GM23338 (cell line): ENCODE measurements at regions not wholly inside any gene's neighbourhood (a gene's known extent, or its start where the extent isn't known, plus 50 kb on each side); places are given as distances from the start of the nearest gene placed in this dataset.

Source experiments
- ATAC-seq: fragments of 200-7000 bp; cut with Tn5 transposase; 3 replicates; pipeline ENCODE4 v1.9.1; 2020
- DNase-seq: peaks from one replicate; pipeline ENCODE4 v3.0.0-alpha.2; 2015; ENCODE audit warnings: low spot score
- H2AFZ ChIP-seq: fragments of 200-600 bp; sonication (generic); 2 replicates; pipeline ENCODE4 v1.8.0; 2016; ENCODE audit warnings: antibody characterized with exemption, mild to moderate bottlenecking, moderate library complexity
- H3F3A ChIP-seq: fragments of 200-600 bp; sonication (generic); replicated peaks from 2 replicates; pipeline ENCODE4 v1.8.0; 2017; ENCODE audit warnings: antibody characterized with exemption, mixed run types, low read depth
- H3K27ac ChIP-seq: fragments of 200-600 bp; sonication (generic); 2 replicates; pipeline ENCODE4 v1.6.1; 2016; ENCODE audit warnings: low read depth
- H3K27me3 ChIP-seq: fragments of 200-600 bp; sonication (generic); 2 replicates; pipeline ENCODE4 v1.8.0; 2016; ENCODE audit warnings: mild to moderate bottlenecking, mixed run types, moderate library complexity; ENCODE audit not compliant: insufficient read depth
- H3K36me3 ChIP-seq: fragments of 200-600 bp; sonication (generic); 2 replicates; pipeline ENCODE4 v1.8.0; 2016; ENCODE audit warnings: mild to moderate bottlenecking; ENCODE audit not compliant: insufficient read depth
- H3K4me1 ChIP-seq: fragments of 200-600 bp; sonication (generic); 2 replicates; pipeline ENCODE4 v1.8.0; 2016; ENCODE audit warnings: mild to moderate bottlenecking, moderate library complexity; ENCODE audit not compliant: insufficient read depth
- H3K4me2 ChIP-seq: fragments of 200-600 bp; sonication (generic); 2 replicates; pipeline ENCODE4 v1.7.1; 2017; ENCODE audit warnings: mixed run types
- H3K4me3 ChIP-seq: fragments of 200-600 bp; sonication (generic); 2 replicates; pipeline ENCODE4 v1.6.1; 2016; ENCODE audit warnings: mixed run types
- H3K79me2 ChIP-seq: fragments of 200-600 bp; sonication (generic); replicated peaks from 2 replicates; pipeline ENCODE4 v1.8.0; 2017; ENCODE audit warnings: mild to moderate bottlenecking; ENCODE audit not compliant: insufficient read depth
- H3K9me2 ChIP-seq: fragments of 200-600 bp; sonication (generic); 2 replicates; pipeline ENCODE4 v1.8.0; 2017; ENCODE audit not compliant: insufficient read depth
- H4K20me1 ChIP-seq: fragments of 200-600 bp; sonication (generic); replicated peaks from 2 replicates; pipeline ENCODE4 v1.8.0; 2017; ENCODE audit warnings: mild to moderate bottlenecking; ENCODE audit not compliant: insufficient read depth
- H3K27ac Mint-ChIP-seq: 2 replicates; pipeline ENCODE4 v1.8.0; 2020; ENCODE audit warnings: inconsistent platforms, mild to moderate bottlenecking, moderate library complexity, mixed read lengths
- H3K27me3 Mint-ChIP-seq: 3 replicates; pipeline ENCODE4 v1.8.0; 2022; ENCODE audit warnings: low read depth, mild to moderate bottlenecking, moderate library complexity, mixed read lengths, inconsistent platforms; ENCODE audit not compliant: insufficient read depth, poor library complexity
- H3K36me3 Mint-ChIP-seq: 3 replicates; pipeline ENCODE4 v1.8.0; 2021; ENCODE audit warnings: low read depth, mild to moderate bottlenecking, inconsistent platforms, moderate library complexity, mixed read lengths
- H3K4me1 Mint-ChIP-seq: 3 replicates; pipeline ENCODE4 v1.8.0; 2020; ENCODE audit warnings: mild to moderate bottlenecking, inconsistent platforms, mixed read lengths
- H3K4me3 Mint-ChIP-seq: 3 replicates; pipeline ENCODE4 v1.8.0; 2021; ENCODE audit warnings: moderate library complexity, mild to moderate bottlenecking, inconsistent platforms, mixed read lengths
- H3K9me3 Mint-ChIP-seq: 3 replicates; pipeline ENCODE4 v1.8.0; 2020; ENCODE audit warnings: moderate library complexity, mild to moderate bottlenecking, inconsistent platforms, mixed read lengths
- CREB1 ChIP-seq: fragments of 250-450 bp; sonication (Bioruptor Pico); IDR thresholded peaks from 2 replicates; pipeline ENCODE4 v1.5.0; 2020; ENCODE audit warnings: low read depth, mild to moderate bottlenecking, moderate library complexity
- EZH2 ChIP-seq: fragments of 200-600 bp; sonication (generic); IDR thresholded peaks from one replicate; pipeline ENCODE4 v1.8.0; 2017; ENCODE audit warnings: antibody characterized with exemption, mild to moderate bottlenecking, low read depth; ENCODE audit not compliant: unreplicated experiment
- EZH2phosphoT487 ChIP-seq: fragments of 200-600 bp; sonication (generic); IDR thresholded peaks from one replicate; pipeline ENCODE4 v1.8.1; 2018; ENCODE audit warnings: antibody characterized with exemption; ENCODE audit not compliant: unreplicated experiment
- JUNB ChIP-seq: IDR thresholded peaks from one replicate; pipeline ENCODE4 v1.6.1; 2016; ENCODE audit warnings: antibody characterized with exemption; ENCODE audit not compliant: unreplicated experiment
- POLR2AphosphoS5 ChIP-seq: IDR thresholded peaks from 2 replicates; pipeline ENCODE4 v1.6.1; 2016; ENCODE audit warnings: antibody characterized with exemption, low read depth
- TF ChIP-seq, protein P1 (sequence below), 2 experiments: fragments of 200-600 bp in 1 of 2; sonication (generic) in 1 of 2; conservative IDR thresholded peaks; 2 replicates each; pipeline versions ENCODE4 v1.5.1 to v1.6.1; 2016 to 2017; ENCODE audit warnings: antibody characterized with exemption in 2 of 2, low read depth in 2 of 2, mild to moderate bottlenecking in 2 of 2, moderate library complexity in 1 of 2
- TF ChIP-seq, protein P2 (sequence below): IDR thresholded peaks from 2 replicates; pipeline ENCODE4 v1.6.1; 2016; ENCODE audit warnings: antibody characterized with exemption
- TF ChIP-seq, protein P3 (sequence below): fragments of 250-450 bp; sonication (Bioruptor Pico); IDR thresholded peaks from 2 replicates; pipeline ENCODE4 v1.5.0; 2020; ENCODE audit warnings: mild to moderate bottlenecking, moderate library complexity
- TF ChIP-seq, protein P4 (sequence below): IDR thresholded peaks from one replicate; pipeline ENCODE4 v1.6.1; 2018; ENCODE audit warnings: antibody characterized with exemption; ENCODE audit not compliant: unreplicated experiment

DNA sequence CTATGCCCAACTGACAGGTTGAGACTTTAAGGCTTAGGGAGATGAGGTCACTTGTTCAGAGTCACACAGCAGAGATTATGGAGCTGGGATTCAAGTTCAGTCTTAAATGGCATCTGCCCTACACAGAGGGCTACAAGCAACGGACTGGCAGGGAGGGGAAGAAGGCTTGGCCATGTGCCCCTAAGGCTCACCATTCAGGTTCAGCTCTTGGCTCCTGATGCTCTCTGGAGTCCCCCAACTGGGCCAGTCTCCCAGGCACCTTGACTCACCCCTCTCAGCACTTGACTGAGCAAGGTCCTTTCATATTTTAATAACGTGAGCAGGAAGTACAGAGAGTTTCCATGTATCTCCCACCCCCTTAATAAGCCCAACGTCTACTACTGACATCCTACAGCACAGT is 71.4 kb upstream of the MAFB start (continued):
- TF ChIP-seq, protein P1, sequence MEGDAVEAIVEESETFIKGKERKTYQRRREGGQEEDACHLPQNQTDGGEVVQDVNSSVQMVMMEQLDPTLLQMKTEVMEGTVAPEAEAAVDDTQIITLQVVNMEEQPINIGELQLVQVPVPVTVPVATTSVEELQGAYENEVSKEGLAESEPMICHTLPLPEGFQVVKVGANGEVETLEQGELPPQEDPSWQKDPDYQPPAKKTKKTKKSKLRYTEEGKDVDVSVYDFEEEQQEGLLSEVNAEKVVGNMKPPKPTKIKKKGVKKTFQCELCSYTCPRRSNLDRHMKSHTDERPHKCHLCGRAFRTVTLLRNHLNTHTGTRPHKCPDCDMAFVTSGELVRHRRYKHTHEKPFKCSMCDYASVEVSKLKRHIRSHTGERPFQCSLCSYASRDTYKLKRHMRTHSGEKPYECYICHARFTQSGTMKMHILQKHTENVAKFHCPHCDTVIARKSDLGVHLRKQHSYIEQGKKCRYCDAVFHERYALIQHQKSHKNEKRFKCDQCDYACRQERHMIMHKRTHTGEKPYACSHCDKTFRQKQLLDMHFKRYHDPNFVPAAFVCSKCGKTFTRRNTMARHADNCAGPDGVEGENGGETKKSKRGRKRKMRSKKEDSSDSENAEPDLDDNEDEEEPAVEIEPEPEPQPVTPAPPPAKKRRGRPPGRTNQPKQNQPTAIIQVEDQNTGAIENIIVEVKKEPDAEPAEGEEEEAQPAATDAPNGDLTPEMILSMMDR (conservative IDR thresholded peaks at IDR 0.05; ENCODE audit: low read depth in 2 of 2): no peak
- no peak for TF ChIP-seq EZH2

DNA sequence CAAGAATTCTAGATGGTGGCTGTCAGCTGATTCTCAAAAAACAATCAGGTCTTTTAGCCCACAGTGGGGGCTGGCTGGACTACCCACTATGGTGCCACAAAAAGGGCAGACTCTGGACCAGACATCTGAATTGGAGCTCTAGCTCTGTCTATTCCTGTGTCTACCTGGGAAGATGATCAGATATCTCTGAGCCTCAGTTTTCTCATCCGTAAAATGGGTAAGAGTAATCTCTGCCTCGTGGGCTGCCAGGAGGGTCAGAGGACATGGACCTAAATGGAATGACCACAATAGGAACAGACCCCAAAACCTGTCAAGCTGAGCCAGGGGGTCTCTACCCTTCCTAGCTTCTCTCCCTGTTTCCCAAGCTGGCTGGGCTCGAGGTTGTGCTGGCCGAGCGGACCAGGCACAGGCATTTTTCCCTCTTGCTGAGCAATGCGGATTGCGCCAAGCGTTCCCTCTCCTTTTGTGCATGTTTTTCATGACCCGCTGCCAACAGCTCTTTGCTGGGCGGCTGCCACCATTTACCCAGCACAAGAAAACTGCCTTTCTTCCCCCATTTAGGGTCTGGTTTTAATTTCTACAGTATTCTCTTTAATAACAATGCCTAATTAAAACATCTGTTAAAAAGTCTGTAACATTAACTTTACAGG is 74.7 kb upstream of the MAFB start:
- Histone ChIP-seq H3K36me3 (no peaks in the 10 kb centered on the region), H3K9me2 (no peaks in the 10 kb centered on the region), H3K4me2 (peak overlapping the region; percentile 38), H4K20me1 (no peaks in the 10 kb centered on the region), H3K27ac (no peak overlapping the region), H3K27me3 (no peaks in the 10 kb centered on the region), H3F3A (no peaks in the 10 kb centered on the region), H3K79me2 (no peaks in the 10 kb centered on the region), H2AFZ (no peak overlapping the region), H3K4me1 (peaks cover 26% of the 10 kb centered on the region), H3K4me3 (no peak overlapping the region)
- DNase-seq (no peak), ATAC-seq (no peak)
- H3K4me3 Mint-ChIP-seq: no peak overlapping the region
- peaks cover 6% of the 10 kb centered on the region for H3K27me3 Mint-ChIP-seq
- H3K36me3 Mint-ChIP-seq: no peaks in the 10 kb centered on the region
- no peak overlapping the region for H3K27ac Mint-ChIP-seq
- no peaks in the 10 kb centered on the region for H3K9me3 Mint-ChIP-seq
- H3K4me1 Mint-ChIP-seq: peaks cover 21% of the 10 kb centered on the region
- TF ChIP-seq, protein P2, sequence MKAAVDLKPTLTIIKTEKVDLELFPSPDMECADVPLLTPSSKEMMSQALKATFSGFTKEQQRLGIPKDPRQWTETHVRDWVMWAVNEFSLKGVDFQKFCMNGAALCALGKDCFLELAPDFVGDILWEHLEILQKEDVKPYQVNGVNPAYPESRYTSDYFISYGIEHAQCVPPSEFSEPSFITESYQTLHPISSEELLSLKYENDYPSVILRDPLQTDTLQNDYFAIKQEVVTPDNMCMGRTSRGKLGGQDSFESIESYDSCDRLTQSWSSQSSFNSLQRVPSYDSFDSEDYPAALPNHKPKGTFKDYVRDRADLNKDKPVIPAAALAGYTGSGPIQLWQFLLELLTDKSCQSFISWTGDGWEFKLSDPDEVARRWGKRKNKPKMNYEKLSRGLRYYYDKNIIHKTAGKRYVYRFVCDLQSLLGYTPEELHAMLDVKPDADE: no peak
- TF ChIP-seq, protein P3, sequence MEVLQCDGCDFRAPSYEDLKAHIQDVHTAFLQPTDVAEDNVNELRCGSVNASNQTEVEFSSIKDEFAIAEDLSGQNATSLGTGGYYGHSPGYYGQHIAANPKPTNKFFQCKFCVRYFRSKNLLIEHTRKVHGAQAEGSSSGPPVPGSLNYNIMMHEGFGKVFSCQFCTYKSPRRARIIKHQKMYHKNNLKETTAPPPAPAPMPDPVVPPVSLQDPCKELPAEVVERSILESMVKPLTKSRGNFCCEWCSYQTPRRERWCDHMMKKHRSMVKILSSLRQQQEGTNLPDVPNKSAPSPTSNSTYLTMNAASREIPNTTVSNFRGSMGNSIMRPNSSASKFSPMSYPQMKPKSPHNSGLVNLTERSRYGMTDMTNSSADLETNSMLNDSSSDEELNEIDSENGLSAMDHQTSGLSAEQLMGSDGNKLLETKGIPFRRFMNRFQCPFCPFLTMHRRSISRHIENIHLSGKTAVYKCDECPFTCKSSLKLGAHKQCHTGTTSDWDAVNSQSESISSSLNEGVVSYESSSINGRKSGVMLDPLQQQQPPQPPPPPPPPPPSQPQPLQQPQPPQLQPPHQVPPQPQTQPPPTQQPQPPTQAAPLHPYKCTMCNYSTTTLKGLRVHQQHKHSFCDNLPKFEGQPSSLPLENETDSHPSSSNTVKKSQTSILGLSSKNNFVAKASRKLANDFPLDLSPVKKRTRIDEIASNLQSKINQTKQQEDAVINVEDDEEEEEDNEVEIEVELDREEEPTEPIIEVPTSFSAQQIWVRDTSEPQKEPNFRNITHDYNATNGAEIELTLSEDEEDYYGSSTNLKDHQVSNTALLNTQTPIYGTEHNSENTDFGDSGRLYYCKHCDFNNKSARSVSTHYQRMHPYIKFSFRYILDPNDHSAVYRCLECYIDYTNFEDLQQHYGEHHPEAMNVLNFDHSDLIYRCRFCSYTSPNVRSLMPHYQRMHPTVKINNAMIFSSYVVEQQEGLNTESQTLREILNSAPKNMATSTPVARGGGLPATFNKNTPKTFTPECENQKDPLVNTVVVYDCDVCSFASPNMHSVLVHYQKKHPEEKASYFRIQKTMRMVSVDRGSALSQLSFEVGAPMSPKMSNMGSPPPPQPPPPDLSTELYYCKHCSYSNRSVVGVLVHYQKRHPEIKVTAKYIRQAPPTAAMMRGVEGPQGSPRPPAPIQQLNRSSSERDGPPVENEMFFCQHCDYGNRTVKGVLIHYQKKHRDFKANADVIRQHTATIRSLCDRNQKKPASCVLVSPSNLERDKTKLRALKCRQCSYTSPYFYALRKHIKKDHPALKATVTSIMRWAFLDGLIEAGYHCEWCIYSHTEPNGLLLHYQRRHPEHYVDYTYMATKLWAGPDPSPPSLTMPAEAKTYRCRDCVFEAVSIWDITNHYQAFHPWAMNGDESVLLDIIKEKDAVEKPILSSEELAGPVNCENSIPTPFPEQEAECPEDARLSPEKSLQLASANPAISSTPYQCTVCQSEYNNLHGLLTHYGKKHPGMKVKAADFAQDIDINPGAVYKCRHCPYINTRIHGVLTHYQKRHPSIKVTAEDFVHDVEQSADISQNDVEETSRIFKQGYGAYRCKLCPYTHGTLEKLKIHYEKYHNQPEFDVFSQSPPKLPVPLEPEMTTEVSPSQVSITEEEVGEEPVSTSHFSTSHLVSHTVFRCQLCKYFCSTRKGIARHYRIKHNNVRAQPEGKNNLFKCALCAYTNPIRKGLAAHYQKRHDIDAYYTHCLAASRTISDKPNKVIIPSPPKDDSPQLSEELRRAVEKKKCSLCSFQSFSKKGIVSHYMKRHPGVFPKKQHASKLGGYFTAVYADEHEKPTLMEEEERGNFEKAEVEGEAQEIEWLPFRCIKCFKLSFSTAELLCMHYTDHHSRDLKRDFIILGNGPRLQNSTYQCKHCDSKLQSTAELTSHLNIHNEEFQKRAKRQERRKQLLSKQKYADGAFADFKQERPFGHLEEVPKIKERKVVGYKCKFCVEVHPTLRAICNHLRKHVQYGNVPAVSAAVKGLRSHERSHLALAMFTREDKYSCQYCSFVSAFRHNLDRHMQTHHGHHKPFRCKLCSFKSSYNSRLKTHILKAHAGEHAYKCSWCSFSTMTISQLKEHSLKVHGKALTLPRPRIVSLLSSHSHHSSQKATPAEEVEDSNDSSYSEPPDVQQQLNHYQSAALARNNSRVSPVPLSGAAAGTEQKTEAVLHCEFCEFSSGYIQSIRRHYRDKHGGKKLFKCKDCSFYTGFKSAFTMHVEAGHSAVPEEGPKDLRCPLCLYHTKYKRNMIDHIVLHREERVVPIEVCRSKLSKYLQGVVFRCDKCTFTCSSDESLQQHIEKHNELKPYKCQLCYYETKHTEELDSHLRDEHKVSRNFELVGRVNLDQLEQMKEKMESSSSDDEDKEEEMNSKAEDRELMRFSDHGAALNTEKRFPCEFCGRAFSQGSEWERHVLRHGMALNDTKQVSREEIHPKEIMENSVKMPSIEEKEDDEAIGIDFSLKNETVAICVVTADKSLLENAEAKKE (CRISPR knock-in tag): no peak
- TF ChIP-seq POLR2AphosphoS5 (no peak), CREB1 (CRISPR knock-in tag) (no peak), EZH2phosphoT487 (no peak), JUNB (no peak), EZH2 (no peak)
- TF ChIP-seq, protein P1 (conservative IDR thresholded peaks at IDR 0.05; ENCODE audit: low read depth in 2 of 2): no peak
- TF ChIP-seq, protein P4, sequence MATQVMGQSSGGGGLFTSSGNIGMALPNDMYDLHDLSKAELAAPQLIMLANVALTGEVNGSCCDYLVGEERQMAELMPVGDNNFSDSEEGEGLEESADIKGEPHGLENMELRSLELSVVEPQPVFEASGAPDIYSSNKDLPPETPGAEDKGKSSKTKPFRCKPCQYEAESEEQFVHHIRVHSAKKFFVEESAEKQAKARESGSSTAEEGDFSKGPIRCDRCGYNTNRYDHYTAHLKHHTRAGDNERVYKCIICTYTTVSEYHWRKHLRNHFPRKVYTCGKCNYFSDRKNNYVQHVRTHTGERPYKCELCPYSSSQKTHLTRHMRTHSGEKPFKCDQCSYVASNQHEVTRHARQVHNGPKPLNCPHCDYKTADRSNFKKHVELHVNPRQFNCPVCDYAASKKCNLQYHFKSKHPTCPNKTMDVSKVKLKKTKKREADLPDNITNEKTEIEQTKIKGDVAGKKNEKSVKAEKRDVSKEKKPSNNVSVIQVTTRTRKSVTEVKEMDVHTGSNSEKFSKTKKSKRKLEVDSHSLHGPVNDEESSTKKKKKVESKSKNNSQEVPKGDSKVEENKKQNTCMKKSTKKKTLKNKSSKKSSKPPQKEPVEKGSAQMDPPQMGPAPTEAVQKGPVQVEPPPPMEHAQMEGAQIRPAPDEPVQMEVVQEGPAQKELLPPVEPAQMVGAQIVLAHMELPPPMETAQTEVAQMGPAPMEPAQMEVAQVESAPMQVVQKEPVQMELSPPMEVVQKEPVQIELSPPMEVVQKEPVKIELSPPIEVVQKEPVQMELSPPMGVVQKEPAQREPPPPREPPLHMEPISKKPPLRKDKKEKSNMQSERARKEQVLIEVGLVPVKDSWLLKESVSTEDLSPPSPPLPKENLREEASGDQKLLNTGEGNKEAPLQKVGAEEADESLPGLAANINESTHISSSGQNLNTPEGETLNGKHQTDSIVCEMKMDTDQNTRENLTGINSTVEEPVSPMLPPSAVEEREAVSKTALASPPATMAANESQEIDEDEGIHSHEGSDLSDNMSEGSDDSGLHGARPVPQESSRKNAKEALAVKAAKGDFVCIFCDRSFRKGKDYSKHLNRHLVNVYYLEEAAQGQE: no peak
